ENCODE measurements at regions not wholly inside any gene's neighbourhood (a gene's known extent, or its start where the extent isn't known, plus 50 kb on each side); places are given as distances from the start of the nearest gene placed in this dataset.
"Not testable (repeated sequence)": the region's sequence is repeated elsewhere in the genome, so short reads cannot be mapped to it uniquely, and the experiment has no call there.

DNA sequence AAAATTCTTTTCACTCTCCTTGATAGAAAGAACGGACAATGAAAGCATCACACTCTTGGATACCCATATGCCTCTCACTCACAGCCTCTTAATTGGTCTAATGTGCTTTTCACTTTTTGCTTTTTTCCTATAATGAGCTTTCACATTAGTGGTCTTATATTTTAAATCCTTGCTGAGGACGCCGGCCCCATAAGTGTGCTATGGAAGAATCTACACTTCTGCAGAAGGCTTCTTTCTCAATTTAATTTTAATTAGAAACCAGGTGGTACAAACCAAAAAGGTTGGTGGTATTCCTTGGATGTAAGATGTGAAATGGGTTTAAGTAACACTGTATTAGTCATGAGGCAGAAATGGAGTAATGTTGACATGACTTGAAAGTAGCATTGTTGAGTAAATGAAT is 190.6 kb upstream of the NFIA start:
- no peak overlapping the region for H3K4me3 ChIP-seq (ENCODE audit: low read depth, low read length)

DNA sequence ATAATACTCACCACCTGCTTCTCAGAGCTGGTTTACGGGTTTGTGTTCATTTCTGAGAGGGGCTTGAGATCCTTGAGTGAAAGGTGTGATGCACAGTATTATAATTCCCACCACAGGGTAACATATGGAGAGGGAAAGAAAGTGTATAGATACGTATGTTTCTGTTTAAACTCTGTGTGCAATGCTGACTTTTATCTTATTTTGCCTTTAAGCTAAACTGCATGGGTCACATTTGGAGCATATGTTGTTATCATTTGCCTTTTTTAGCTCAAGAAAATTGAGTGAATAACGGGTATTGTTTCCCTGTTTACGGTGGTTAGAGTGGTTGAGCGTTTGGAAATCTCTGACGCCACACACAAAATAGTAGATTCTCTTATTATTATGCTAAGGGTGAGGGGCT is 191.1 kb upstream of the NFIA start:
- no peak overlapping the region for H3K4me3 ChIP-seq (ENCODE audit: low read depth, low read length)

DNA sequence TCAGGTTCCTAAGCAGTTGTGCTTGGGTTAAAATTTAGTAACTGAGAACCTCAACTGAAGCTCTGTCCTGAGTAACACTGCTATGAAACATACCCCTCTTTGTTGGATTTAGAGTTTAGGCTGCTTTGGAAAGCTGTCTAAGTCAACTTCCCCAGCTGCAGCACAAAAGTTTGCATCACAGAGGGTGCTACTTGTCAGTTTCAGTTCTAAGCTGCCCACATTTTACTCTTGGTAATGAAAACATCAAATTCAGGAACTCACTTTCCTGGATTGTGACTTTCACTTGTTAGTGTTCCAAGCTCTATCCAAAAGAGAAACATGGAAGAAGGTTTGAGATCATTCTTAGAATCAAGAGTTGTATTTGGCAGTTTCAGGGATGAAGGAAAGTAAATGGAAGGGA is 191.7 kb upstream of the NFIA start:
- no peak overlapping the region for H3K4me3 ChIP-seq (ENCODE audit: low read depth, low read length)

DNA sequence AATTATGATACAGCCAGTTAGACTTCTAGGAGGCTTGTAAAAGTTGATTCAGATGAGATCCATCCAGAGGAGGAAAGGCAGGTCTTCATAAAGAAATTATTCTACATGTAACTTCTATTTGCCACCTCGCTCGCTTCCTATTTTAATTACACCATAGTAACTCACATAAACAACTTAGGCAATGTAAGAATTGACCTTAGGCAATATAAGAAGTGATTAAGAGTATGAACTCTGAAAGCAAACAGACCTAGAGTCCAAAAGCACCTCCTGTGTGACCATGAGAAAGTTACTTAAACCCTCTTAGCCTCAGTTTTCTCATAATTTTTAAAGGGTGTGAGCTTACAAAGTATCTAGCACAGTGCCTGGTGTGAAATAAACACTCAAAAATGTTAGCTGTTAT is 192.7 kb upstream of the NFIA start:
- no peak overlapping the region for H3K4me3 ChIP-seq (ENCODE audit: low read depth, low read length)

DNA sequence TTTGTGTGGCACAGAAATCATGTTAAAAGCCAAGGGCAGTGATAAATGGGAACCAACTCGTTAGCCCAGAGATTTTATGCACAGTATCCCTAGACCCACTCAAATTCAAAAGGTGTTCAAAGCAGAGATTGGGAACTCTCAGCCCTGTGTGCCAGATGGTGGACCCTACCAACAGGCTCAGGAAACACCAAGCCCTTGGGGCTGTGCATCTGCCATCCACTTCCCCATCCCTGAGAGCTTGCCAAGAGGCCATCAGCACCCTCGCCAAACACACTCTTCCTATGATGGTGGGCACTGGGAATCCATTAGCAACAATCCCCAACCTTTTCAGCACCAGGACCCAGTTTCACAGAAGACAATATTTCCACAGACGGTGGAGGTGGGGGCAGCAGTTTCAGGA is 194.2 kb upstream of the NFIA start:
- H3K4me3 ChIP-seq (ENCODE audit: low read depth, low read length) = no peak overlapping the region

DNA sequence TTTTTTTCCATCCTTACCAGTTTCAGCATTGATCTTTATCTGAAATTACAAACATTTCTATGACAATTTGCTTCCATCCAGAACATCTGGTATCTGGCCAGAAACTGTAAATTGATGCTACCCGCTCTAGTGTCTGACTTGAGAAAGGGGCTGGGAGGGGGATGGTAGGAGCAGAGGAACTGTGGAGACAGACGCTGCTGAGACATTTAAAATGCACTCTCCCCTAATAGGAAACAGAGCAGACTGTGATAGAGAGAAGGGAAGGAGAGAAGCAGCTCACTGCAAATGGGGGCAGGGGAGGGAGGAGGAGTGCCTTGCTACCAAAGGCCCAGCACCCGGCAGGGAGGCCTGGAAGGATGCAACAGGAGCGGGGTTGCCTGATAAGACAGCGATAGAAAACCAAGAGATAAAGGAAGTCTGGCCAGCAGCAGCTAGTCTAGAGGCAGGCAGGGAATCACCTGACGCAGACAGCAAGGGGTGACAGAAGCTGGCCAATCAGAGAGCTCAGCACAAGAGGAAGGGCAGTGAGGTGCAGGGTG is 195.5 kb upstream of the NFIA start:
- no peak overlapping the region for H3K4me3 ChIP-seq (ENCODE audit: low read depth, low read length)

DNA sequence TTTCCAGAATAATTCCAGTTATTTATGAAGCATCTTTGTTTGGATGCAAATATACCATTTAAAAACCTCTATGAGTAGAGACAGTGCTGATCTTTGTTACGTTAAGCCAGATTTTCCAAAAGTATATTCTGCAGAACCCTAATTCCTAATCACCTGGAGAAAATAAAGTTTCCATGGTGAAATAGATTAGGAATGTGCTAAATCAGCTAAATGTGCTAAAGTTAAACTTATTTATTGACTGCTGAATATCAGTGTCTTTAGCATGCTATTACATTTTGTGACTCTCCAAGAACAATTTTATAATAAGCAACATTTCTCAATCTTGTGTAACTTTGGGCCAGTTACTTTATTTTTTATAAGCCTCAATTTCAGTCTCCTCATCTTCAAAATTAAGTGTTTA is 196.3 kb upstream of the NFIA start:
- no peak overlapping the region for H3K4me3 ChIP-seq (ENCODE audit: low read depth, low read length)

DNA sequence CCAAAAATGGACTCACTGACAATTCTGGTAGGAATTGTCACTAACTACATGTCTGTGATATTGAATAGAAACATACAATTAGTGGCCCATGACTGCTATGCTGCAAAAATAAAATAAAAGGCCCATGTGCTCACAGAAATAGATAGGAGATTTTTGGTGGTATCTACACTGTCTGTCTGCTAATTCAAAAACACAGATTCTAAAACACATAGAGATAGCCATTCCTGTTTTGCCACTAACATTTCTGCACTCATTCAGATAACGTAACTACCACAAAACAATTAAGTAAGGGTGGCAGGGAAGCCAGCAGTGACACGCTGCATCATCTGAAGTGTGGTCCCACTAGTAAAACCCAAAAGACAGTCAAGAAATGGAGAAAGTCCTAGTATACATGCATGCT is 202.2 kb upstream of the NFIA start:
- no peak overlapping the region for H3K4me3 ChIP-seq (ENCODE audit: low read depth, low read length)

DNA sequence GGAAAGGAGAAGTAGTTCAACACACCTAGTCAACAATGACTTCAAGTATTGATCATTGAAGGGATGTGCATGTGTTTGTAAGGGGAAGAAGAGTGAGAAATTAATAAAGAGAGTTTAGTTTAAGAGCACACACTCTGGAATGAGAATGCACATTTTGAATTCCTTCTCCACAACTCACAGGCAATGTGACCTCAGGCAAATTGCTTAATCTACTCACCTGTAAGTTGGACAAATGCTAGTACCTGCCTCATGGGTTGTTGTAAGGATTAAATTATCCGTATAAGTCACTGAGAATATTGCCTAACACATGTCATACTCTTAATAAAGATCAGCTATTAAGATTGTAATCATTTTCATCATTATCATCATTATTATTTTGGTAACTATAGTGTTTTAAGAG is 204.0 kb upstream of the NFIA start:
- no peak overlapping the region for H3K4me3 ChIP-seq (ENCODE audit: low read depth, low read length)

DNA sequence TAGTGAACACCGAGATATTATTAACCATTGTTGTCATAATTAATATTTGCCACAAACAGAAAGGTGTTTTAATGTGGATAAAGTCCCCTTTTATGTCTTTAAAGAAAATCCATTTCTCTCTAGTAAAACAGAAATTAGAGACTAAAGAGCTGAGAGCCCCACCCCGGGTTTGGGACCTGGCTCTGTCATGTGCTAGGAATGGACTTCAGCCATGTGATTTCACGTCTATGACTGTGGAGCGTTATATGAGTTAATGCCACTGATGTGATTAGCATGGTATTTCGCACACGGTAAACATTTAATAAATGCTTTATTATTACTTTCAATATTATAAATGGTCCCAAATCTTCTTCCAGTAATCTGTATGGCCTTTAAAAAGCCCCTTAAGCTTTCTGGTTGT is 205.0 kb upstream of the NFIA start:
- no peak overlapping the region for H3K4me3 ChIP-seq (ENCODE audit: low read depth, low read length)

DNA sequence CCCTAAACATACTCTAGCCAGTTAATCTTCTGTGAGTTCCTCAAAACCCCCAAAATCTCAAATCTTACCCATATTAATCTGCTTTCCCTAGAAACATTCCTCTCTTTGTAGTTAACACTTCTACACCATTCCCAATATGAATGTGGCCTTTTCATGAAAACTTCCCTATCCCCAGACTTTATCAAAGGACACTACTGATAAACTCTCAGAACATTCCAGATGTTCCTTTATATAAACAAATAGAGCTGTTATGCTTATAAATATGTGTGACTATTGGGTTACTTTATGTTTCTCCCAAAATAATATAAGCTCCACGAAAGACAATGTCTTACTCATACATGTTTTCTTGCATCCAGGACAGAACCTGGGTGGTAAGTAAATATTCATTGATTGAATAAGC is 205.4 kb upstream of the NFIA start:
- H3K4me3 ChIP-seq (ENCODE audit: low read depth, low read length) = no peak overlapping the region

DNA sequence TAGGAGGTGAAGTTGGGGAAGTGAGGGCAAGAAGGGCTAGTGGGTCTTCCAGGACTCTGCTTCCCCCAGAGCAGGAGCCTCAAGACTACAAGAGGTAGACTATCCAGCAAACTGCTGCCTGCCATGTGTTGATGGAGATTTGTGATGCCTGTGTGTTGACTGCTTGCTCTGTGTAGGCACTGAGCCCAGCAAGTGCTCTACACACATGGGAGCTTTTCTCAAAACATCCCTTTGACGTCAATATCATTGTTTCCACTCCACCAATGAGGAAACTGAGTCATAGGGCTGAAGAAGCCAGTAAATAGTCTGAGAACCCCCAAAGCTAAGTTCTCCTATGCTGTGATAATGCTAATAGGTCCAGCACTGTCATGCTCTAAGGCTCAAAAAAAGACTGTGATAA is 207.2 kb upstream of the NFIA start:
- H3K4me3 ChIP-seq (ENCODE audit: low read depth, low read length) = no peak overlapping the region

DNA sequence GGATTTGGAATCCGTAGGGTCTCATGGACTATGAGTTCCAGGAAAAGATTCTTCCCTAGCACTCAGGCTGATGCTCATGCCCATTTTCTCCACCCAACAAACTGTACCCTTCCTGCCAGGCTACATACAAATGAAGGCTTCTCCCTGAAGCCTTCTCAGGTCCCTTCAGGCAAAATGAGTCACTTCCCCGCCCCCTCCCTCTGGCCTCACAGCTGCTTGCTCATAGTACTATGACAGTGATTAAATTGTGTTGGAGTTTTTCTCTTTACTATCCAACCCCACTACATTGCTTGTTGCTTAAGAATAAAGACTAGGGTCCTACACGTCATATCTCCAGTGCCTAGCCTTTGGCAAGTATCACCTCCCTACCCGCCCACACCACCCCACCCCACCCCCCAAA is 207.6 kb upstream of the NFIA start:
- no peak overlapping the region for H3K4me3 ChIP-seq (ENCODE audit: low read depth, low read length)

DNA sequence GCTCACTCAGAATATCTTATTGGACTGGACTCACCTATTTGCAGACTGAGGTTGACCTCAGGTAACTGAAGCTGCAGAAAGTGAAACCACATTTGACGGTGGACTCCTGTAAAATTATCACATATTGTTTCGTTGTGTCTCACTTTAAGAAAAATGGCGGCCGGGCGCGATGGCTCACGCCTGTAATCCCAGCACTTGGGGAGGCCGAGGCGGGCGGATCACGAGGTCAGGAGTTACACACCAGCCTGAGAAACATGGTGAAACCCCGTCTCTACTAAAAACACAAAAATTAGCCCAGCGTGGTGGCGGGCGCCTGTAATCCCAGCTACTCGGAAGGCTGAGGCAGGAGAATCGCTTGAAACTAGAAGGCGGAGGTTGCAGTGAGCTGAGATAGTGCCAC is 209.0 kb upstream of the NFIA start:
- not testable (repeated sequence) for H3K4me3 ChIP-seq (ENCODE audit: low read depth, low read length)

DNA sequence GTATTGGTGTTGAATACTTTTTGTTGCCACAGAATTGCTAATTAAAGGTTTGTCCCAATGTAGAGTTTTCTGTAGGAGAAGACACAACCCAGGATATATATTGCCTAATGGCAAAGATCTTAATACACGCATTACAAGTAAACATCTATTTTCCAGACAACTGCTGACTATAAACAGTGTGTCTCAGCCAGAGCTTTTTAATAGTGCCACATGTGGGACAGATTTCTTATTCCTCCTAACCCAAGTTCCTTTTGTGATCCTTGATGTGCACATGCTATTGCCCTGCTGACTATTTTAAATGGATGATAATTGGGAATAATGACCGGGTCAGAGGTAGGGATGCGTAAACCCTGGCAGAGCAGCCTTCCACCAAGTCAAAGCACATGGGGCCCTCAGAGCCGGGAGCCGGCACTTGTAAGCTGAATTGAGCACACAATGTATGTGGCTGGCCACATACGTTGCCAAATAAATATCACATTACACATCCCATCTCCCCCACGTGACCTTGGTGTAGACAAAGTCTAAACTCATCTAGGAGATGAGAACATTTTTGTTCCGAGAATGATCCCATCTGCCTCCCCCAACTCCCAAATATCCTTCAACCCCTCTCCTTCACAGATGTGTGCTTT is 209.8 kb upstream of the NFIA start:
- H3K4me3 ChIP-seq (ENCODE audit: low read depth, low read length) = no peak overlapping the region

DNA sequence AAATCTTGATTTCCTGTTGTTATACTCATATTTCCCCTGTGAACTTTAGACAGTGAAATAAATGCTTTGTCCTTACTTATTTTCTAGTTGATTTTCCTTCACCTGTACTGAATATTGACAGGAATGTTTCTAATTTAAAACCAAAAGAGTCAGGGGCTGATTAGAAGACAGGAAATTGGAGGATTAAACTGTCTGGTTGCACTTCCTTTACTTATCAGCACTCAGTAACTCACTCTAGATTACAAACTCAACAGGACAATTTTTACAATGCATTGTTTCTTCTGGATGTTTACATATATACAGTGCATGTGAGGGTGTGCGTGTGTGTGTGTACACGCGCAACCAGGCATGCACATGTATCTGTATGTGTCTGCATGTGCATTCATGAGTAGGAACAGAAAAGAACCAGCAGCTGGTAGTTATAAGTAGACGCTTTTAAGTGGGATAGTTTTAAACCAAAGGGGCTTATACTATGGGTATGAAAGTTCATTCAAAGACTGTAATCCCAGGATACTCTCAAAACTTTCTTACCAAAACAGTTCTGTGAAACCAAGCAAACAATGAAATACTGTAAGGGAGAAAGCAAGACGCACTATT is 212.0 kb upstream of the NFIA start:
- no peak overlapping the region for H3K4me3 ChIP-seq (ENCODE audit: low read depth, low read length)

DNA sequence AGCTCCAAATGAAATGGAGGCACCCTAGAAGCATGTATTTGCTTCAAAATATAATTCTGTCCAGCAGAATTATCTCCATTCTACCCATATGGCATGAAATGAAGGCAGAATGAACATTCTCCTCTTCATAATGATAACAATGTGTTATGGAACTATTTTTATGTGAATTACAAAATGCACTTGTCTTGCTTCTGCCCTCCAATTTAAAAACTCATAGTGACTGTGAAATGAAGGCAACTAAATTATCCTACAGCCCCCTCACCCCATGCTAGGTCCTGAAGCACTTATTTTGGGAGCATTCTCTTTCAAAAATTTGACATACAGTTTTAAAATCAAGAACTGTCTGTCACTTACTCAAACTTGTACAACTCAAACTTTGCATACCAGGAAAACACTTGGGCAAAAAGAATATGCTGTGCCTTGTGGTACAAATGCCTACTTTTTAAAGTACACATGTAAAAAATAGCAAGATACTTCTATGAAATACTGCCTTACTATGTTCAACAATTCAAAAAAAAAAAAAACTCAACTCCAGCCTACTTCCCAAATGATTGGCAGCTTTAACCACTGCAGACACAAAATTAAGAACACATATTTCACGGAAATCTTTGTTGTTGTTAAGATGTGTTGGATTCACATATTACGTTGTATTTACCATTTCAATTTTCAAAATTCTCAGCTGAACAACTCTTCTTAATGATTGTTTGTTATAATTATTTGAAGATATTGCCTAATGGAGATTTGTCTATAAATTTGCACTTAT is 213.3 kb upstream of the NFIA start:
- no peak overlapping the region for H3K4me3 ChIP-seq (ENCODE audit: low read depth, low read length)

DNA sequence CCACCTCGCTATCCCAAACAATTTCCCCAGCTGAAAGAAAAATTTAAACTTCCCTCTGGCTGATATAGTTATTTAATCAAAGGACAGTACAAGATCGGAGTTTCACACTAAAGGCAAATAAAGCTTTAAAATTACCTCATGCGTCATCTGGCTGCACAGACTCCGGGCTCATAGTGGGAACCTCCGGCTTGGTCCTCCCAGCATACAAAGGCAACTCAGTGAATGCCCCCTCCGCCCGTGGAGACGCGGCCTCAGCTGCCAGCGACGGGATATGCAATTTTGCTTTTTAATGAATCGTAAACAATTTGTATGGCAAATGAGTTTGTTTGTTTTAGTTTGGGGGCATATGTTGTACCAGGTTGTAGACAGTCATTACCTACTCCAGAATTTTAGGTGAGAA is 214.6 kb upstream of the NFIA start:
- no peak overlapping the region for H3K4me3 ChIP-seq (ENCODE audit: low read depth, low read length)

DNA sequence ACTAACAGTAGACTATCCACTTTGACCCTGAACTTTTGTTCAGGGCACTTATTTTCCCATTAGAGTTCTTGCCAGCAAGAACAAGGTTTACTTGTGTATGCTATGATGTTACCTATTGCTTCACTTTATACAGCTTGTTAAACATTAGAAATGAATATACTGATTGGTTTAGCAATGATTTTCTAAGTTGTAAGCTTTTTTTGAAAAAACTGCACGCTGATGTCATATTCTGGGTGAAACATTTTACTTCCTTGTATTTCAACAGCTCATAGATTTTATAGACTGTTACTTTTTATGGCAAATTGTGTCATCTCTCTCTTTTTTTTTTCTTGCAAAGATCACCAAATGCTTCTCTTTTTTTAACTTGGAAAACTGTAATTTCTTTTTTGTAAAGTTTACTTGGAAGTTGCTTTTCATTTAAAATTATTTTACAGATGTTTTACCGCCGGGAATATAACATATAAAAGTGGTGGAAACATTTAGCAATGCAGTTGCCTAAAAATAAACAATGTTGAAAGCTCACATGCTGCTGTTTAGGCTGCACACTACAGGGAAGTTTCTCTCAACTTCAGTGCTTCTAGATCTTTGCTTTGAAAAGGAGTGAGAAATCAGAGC is 215.3 kb upstream of the NFIA start:
- H3K4me3 ChIP-seq (ENCODE audit: low read depth, low read length) = no peak overlapping the region

DNA sequence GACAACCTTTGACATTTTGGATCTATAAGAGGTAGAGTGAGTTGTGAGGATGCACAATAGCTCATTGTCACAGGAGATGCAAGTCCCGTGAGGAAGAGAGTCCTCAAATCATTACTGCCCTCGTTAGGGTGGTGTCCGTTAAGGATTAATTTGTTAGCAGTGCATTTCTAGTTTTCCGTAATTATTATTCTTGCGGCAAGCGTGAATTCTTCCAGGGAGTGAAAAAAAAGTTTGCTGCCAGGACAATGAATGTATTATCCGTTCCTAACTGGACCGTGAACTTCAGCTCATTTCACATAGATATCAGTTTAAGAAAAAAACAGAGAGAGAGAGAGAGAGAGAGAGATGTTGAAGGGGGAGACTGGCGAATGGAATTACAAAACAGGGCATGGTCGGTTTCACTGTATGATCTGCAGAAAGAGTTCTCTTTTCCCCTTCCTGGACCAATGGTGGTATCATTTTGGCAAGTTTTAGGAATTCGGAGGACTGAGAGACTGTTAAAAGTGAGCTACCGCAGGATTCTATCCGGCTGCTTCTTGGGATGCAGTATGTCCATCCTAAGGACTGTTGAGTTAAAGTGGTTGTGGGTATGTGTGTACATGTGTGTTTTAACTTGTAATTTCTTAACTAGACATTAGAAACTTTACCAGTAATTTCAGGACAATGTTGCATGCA is 216.0 kb upstream of the NFIA start:
- no peak overlapping the region for H3K4me3 ChIP-seq (ENCODE audit: low read depth, low read length)

DNA sequence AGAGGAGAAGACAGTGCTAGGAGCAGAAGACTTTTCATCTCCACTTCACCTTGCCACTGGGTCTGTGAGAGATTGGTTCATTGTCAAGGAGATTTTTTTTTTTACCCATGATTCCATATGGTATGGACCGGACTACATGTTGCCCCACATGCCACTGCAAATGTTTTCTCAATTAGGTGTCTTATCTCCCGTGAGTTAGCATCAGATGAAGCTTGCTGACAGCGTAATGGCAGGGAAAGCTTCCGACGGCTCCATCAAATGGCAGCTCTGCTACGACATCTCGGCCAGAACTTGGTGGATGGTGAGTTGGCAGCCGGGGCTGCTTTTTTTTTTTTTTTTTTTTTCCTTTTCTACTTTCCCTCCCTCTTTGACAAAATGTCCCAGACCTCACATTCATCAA is 217.2 kb upstream of the NFIA start:
- no peak overlapping the region for H3K4me3 ChIP-seq (ENCODE audit: low read depth, low read length)
